OCI-LY7 (cell line): ENCODE measurements at regions not wholly inside any gene's neighbourhood (a gene's known extent, or its start where the extent isn't known, plus 50 kb on each side); places are given as distances from the start of the nearest gene placed in this dataset.

Source experiments
- CTCF ChIP-seq: fragments of 200-600 bp; sonication (generic); conservative IDR thresholded peaks from 2 replicates; pipeline ENCODE4 v1.5.1; 2014; ENCODE audit warnings: mild to moderate bottlenecking, antibody characterized with exemption, low read length, moderate library complexity, mixed read lengths
- EZH2phosphoT487 ChIP-seq: fragments of 200-600 bp; sonication (generic); IDR thresholded peaks from 2 replicates; pipeline ENCODE4 v1.6.1; 2018; ENCODE audit warnings: low read depth, borderline replicate concordance, mild to moderate bottlenecking, mixed run types, antibody characterized with exemption, low read length, moderate library complexity, mixed read lengths

GRCh38 chr3:69647081-69647480 lies 92.2 kb upstream of the MITF start:
- TF ChIP-seq CTCF (no peak), EZH2phosphoT487 (no peak)
